HCT116 (cell line): ENCODE measurements at regions not wholly inside any gene's neighbourhood (a gene's known extent, or its start where the extent isn't known, plus 50 kb on each side); places are given as distances from the start of the nearest gene placed in this dataset.

Experiments used
- ATAC-seq: fragments of 200-7000 bp; cut with Tn5 transposase; 2 replicates; pipeline ENCODE4 v1.9.1; 2020; ENCODE audit warnings: mild to moderate bottlenecking, moderate library complexity
- BruUV-seq: library from RNA; stranded (reverse); fragments of 400-500 nt; replicated peaks from 2 replicates; lab custom pipeline; 2021; lab: Mats Ljungman, UMichigan
- CTCF ChIA-PET: fragments of 300-600 bp; sonication (Branson Sonifier 250); formaldehyde crosslinking; loops from one replicate; lab custom pipeline; 2021; ENCODE audit warnings: antibody characterized with exemption; lab: Charles Lee
- POLR2A ChIA-PET: fragments of 300-600, 350-600 bp; sonication (Branson Sonifier 250); formaldehyde crosslinking; loops from one replicate; lab custom pipeline; 2021; ENCODE audit warnings: antibody characterized with exemption; lab: Charles Lee
- RAD21 ChIA-PET, 2 experiments: fragments of 300-600 bp; sonication (Branson Sonifier 250); formaldehyde crosslinking; loops; one replicate each; lab custom pipeline; 2023; ENCODE audit warnings: low total read pairs in 2 of 2; ENCODE audit not compliant: uncharacterized antibody in 2 of 2, unreplicated experiment in 2 of 2, low non-redundant PET in 1 of 2; lab: Charles Lee
- DNase-seq: peaks from one replicate; pipeline ENCODE4 v3.0.0-alpha.2; 2010; ENCODE audit warnings: low read depth, low spot score
- H2AFZ ChIP-seq: fragments of 200-600 bp; shearing (Covaris generic), sonication (generic); 2 replicates; pipeline ENCODE4 v1.6.1; 2017; ENCODE audit warnings: low read depth, mixed run types, mixed read lengths, antibody characterized with exemption, low read length; ENCODE audit not compliant: poor library complexity, severe bottlenecking
- H3K27ac ChIP-seq: 2 replicates; pipeline ENCODE4 v1.5.1; 2012; ENCODE audit warnings: low read depth, low read length
- H3K27me3 ChIP-seq: fragments of 200-600 bp; sonication (generic); 2 replicates; pipeline ENCODE4 v1.6.1; 2016; ENCODE audit warnings: mixed run types, low read length, mixed read lengths; ENCODE audit not compliant: insufficient read depth
- H3K36me3 ChIP-seq, 2 experiments: fragments of 200-500 bp in 1 of 2; fragments of 200-600 bp in 1 of 2; sonication (Bioruptor generic) in 1 of 2; sonication (generic) in 1 of 2; 2 replicates each; pipeline versions ENCODE4 v1.5.1 to v1.6.1; 2014 to 2016; ENCODE audit warnings: low read length in 2 of 2, inconsistent platforms in 1 of 2, mixed read lengths in 1 of 2, mixed run types in 1 of 2; ENCODE audit not compliant: insufficient read depth in 2 of 2, control insufficient read depth in 1 of 2
- H3K4me1 ChIP-seq, 2 experiments: fragments of 200-600 bp in 1 of 2; sonication (generic) in 1 of 2; 2 replicates each; pipeline versions ENCODE4 v1.5.1 to v1.6.1; 2012 to 2017; ENCODE audit warnings: low read length in 2 of 2, inconsistent platforms in 1 of 2, mild to moderate bottlenecking in 1 of 2, mixed read lengths in 1 of 2, mixed run types in 1 of 2, moderate library complexity in 1 of 2; ENCODE audit not compliant: insufficient read depth in 2 of 2, control insufficient read depth in 1 of 2
- H3K4me2 ChIP-seq: fragments of 200-600 bp; sonication (generic); 2 replicates; pipeline ENCODE4 v1.6.1; 2017; ENCODE audit warnings: mixed run types, low read length, mixed read lengths
- H3K4me3 ChIP-seq, 2 experiments: fragments of 200-600 bp in 1 of 2; sonication (generic) in 1 of 2; replicated peaks in 1 of 2; 2 replicates each; pipeline ENCODE4 v1.5.1; 2011 to 2016; ENCODE audit warnings: low read length in 2 of 2, control low read depth in 1 of 2, low read depth in 1 of 2, mild to moderate bottlenecking in 1 of 2, mixed read lengths in 1 of 2, mixed run types in 1 of 2
- H3K79me2 ChIP-seq: fragments of 200-600 bp; sonication (generic); 2 replicates; pipeline ENCODE4 v1.6.1; 2017; ENCODE audit warnings: mild to moderate bottlenecking, mixed run types, low read length, moderate library complexity, mixed read lengths; ENCODE audit not compliant: insufficient read depth
- H3K9ac ChIP-seq: fragments of 200-600 bp; sonication (generic); 2 replicates; pipeline ENCODE4 v1.6.1; 2016; ENCODE audit warnings: low read length, mixed read lengths
- H3K9me2 ChIP-seq: fragments of 200-600 bp; sonication (generic), shearing (Covaris generic); 2 replicates; pipeline ENCODE4 v1.6.1; 2017; ENCODE audit warnings: mixed run types, mild to moderate bottlenecking, moderate library complexity; ENCODE audit not compliant: insufficient read depth
- H3K9me3 ChIP-seq, 2 experiments: fragments of 200-500 bp in 1 of 2; fragments of 200-600 bp in 1 of 2; sonication (Bioruptor generic) in 1 of 2; sonication (generic) in 1 of 2; 2 replicates each; pipeline ENCODE4 v1.6.1; 2014 to 2017; ENCODE audit warnings: low read length in 2 of 2, mixed read lengths in 2 of 2, inconsistent platforms in 1 of 2, low read depth in 1 of 2, mild to moderate bottlenecking in 1 of 2, mixed run types in 1 of 2, moderate library complexity in 1 of 2; ENCODE audit not compliant: control insufficient read depth in 1 of 2, insufficient read depth in 1 of 2
- H4K20me1 ChIP-seq: fragments of 200-600 bp; sonication (generic), shearing (Covaris generic); 2 replicates; pipeline ENCODE4 v1.6.1; 2017; ENCODE audit warnings: mixed run types, mild to moderate bottlenecking, moderate library complexity; ENCODE audit not compliant: insufficient read depth
- CBX3 ChIP-seq: IDR thresholded peaks from 2 replicates; pipeline ENCODE4 v1.6.1; 2012; ENCODE audit warnings: low read depth
- EGR1 ChIP-seq: IDR thresholded peaks from 2 replicates; pipeline ENCODE4 v1.6.1; 2012; ENCODE audit warnings: low read depth
- ELF1 ChIP-seq: IDR thresholded peaks from 2 replicates; pipeline ENCODE4 v1.6.1; 2012; ENCODE audit warnings: low read depth, borderline replicate concordance
- EZH2 ChIP-seq: fragments of 200-600 bp; sonication (generic); IDR thresholded peaks from 2 replicates; pipeline ENCODE4 v1.6.1; 2017; ENCODE audit warnings: antibody characterized with exemption, mixed run types
- EZH2phosphoT487 ChIP-seq: fragments of 200-600 bp; IDR thresholded peaks from 2 replicates; pipeline ENCODE4 v1.6.1; 2018; ENCODE audit warnings: antibody characterized with exemption, borderline replicate concordance
- FOSL1 ChIP-seq: IDR thresholded peaks from 2 replicates; pipeline ENCODE4 v1.6.1; 2012; ENCODE audit warnings: low read depth
- JUND ChIP-seq: IDR thresholded peaks from 2 replicates; pipeline ENCODE4 v1.6.1; 2012
- MAX ChIP-seq: IDR thresholded peaks from 2 replicates; pipeline ENCODE4 v1.6.1; 2012
- POLR2A ChIP-seq: IDR thresholded peaks from 2 replicates; pipeline ENCODE4 v1.7.0; 2011; ENCODE audit warnings: borderline replicate concordance; ENCODE audit not compliant: insufficient read depth, insufficient read length; ENCODE audit errors: extremely low read depth
- POLR2AphosphoS5 ChIP-seq: IDR thresholded peaks from 2 replicates; pipeline ENCODE4 v1.6.1; 2011; ENCODE audit warnings: mild to moderate bottlenecking, low read depth, low read length, moderate library complexity
- RAD21 ChIP-seq: IDR thresholded peaks from 2 replicates; pipeline ENCODE4 v1.6.1; 2012; ENCODE audit warnings: low read depth, mild to moderate bottlenecking
- SIN3A ChIP-seq: IDR thresholded peaks from 2 replicates; pipeline ENCODE4 v1.6.1; 2012; ENCODE audit warnings: low read depth
- SRF ChIP-seq: IDR thresholded peaks from 2 replicates; pipeline ENCODE4 v1.6.1; 2012; ENCODE audit warnings: low read depth
- YY1 ChIP-seq: IDR thresholded peaks from 2 replicates; pipeline ENCODE4 v1.6.1; 2011; ENCODE audit warnings: low read length, low read depth, moderate library complexity, mild to moderate bottlenecking; ENCODE audit not compliant: insufficient replicate concordance; ENCODE audit errors: extremely low read depth
- ZFX ChIP-seq: fragments of 450-650 bp; IDR thresholded peaks from 2 replicates; pipeline ENCODE4 v1.6.1; 2017
- ZNF274 ChIP-seq: fragments of 200-500 bp; sonication (Bioruptor generic); IDR thresholded peaks from 2 replicates; pipeline ENCODE4 v1.6.1; 2014; ENCODE audit warnings: mild to moderate bottlenecking, low read depth, low read length, inconsistent platforms
- intact Hi-C: fragments of 100-400 bp; cut with micrococcal nuclease; formaldehyde crosslinking; loops from 2 replicates; pipeline ENCODE4 v1.10.0; 2022
- TF ChIP-seq, protein P1 (sequence below): IDR thresholded peaks from 2 replicates; pipeline ENCODE4 v1.6.1; 2011; ENCODE audit warnings: mild to moderate bottlenecking, low read length, moderate library complexity; ENCODE audit not compliant: insufficient replicate concordance; ENCODE audit errors: extremely low read depth
- TF ChIP-seq, protein P2 (sequence below), 3 experiments: fragments of 200-600 bp in 1 of 3; sonication (generic) in 1 of 3; IDR thresholded peaks in 2 of 3; conservative IDR thresholded peaks in 1 of 3; 2 replicates each; pipeline ENCODE4 v1.5.1; 2012 to 2017; ENCODE audit warnings: low read depth in 2 of 3, low read length in 2 of 3, antibody characterized with exemption in 1 of 3, borderline replicate concordance in 1 of 3, control low read depth in 1 of 3, mild to moderate bottlenecking in 1 of 3, mixed read lengths in 1 of 3, mixed run types in 1 of 3, moderate library complexity in 1 of 3; ENCODE audit not compliant: insufficient read depth in 1 of 3
- TF ChIP-seq, protein P3 (sequence below): IDR thresholded peaks from 2 replicates; pipeline ENCODE4 v1.6.1; 2012; ENCODE audit warnings: low read depth
- TF ChIP-seq, protein P4 (sequence below): IDR thresholded peaks from 2 replicates; pipeline ENCODE4 v1.6.1; 2012

GRCh38 chr12:131404705-131405104, 306.2 kb upstream of the SFSWAP start:
- Histone ChIP-seq H3K36me3 (no peaks in the 10 kb centered on the region), H3K9me2 (no peaks in the 10 kb centered on the region), H3K4me2 (no peak overlapping the region), H2AFZ (no peak overlapping the region), H3K27ac (no peak overlapping the region), H3K79me2 (no peaks in the 10 kb centered on the region), H3K4me1 (peaks cover 7 to 11% of the 10 kb centered on the region in 2 experiments; a peak in 3 of 4 replicates), H3K27me3 (peaks cover 29% of the 10 kb centered on the region), H3K9me3 (no peaks in the 10 kb centered on the region), H3K9ac (no peak overlapping the region), H4K20me1 (no peaks in the 10 kb centered on the region), H3K4me3 (no peak overlapping the region)
- ChIA-PET CTCF (no interaction called here), POLR2A (no interaction called here), RAD21 (no interaction called here)
- BruUV-seq = no TSS peak
- intact Hi-C loops = no loop called here
- no peak for ATAC-seq
- no peak for DNase-seq
- no peak for TF ChIP-seq EGR1
- TF ChIP-seq, protein P1, sequence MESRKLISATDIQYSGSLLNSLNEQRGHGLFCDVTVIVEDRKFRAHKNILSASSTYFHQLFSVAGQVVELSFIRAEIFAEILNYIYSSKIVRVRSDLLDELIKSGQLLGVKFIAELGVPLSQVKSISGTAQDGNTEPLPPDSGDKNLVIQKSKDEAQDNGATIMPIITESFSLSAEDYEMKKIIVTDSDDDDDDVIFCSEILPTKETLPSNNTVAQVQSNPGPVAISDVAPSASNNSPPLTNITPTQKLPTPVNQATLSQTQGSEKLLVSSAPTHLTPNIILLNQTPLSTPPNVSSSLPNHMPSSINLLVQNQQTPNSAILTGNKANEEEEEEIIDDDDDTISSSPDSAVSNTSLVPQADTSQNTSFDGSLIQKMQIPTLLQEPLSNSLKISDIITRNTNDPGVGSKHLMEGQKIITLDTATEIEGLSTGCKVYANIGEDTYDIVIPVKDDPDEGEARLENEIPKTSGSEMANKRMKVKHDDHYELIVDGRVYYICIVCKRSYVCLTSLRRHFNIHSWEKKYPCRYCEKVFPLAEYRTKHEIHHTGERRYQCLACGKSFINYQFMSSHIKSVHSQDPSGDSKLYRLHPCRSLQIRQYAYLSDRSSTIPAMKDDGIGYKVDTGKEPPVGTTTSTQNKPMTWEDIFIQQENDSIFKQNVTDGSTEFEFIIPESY = no peak
- TF ChIP-seq FOSL1 = no peak
- no peak for TF ChIP-seq EZH2
- no peak for TF ChIP-seq RAD21
- TF ChIP-seq ELF1 = no peak
- TF ChIP-seq JUND = no peak
- TF ChIP-seq CBX3 = no peak
- no peak for TF ChIP-seq MAX
- TF ChIP-seq POLR2AphosphoS5 = no peak
- TF ChIP-seq, protein P2, sequence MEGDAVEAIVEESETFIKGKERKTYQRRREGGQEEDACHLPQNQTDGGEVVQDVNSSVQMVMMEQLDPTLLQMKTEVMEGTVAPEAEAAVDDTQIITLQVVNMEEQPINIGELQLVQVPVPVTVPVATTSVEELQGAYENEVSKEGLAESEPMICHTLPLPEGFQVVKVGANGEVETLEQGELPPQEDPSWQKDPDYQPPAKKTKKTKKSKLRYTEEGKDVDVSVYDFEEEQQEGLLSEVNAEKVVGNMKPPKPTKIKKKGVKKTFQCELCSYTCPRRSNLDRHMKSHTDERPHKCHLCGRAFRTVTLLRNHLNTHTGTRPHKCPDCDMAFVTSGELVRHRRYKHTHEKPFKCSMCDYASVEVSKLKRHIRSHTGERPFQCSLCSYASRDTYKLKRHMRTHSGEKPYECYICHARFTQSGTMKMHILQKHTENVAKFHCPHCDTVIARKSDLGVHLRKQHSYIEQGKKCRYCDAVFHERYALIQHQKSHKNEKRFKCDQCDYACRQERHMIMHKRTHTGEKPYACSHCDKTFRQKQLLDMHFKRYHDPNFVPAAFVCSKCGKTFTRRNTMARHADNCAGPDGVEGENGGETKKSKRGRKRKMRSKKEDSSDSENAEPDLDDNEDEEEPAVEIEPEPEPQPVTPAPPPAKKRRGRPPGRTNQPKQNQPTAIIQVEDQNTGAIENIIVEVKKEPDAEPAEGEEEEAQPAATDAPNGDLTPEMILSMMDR (IDR thresholded peaks at IDR 0.05 in 2 of 3, conservative IDR thresholded peaks at IDR 0.05 in 1 of 3; ENCODE audit: borderline replicate concordance in 1 of 3, insufficient read depth in 1 of 3, low read depth in 2 of 3, low read length in 2 of 3) = no peak
- TF ChIP-seq ZFX = no peak
- TF ChIP-seq ZNF274 = no peak
- TF ChIP-seq SIN3A = no peak
- TF ChIP-seq POLR2A = no peak
- no peak for TF ChIP-seq YY1
- TF ChIP-seq, protein P3, sequence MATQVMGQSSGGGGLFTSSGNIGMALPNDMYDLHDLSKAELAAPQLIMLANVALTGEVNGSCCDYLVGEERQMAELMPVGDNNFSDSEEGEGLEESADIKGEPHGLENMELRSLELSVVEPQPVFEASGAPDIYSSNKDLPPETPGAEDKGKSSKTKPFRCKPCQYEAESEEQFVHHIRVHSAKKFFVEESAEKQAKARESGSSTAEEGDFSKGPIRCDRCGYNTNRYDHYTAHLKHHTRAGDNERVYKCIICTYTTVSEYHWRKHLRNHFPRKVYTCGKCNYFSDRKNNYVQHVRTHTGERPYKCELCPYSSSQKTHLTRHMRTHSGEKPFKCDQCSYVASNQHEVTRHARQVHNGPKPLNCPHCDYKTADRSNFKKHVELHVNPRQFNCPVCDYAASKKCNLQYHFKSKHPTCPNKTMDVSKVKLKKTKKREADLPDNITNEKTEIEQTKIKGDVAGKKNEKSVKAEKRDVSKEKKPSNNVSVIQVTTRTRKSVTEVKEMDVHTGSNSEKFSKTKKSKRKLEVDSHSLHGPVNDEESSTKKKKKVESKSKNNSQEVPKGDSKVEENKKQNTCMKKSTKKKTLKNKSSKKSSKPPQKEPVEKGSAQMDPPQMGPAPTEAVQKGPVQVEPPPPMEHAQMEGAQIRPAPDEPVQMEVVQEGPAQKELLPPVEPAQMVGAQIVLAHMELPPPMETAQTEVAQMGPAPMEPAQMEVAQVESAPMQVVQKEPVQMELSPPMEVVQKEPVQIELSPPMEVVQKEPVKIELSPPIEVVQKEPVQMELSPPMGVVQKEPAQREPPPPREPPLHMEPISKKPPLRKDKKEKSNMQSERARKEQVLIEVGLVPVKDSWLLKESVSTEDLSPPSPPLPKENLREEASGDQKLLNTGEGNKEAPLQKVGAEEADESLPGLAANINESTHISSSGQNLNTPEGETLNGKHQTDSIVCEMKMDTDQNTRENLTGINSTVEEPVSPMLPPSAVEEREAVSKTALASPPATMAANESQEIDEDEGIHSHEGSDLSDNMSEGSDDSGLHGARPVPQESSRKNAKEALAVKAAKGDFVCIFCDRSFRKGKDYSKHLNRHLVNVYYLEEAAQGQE = no peak
- TF ChIP-seq, protein P4, sequence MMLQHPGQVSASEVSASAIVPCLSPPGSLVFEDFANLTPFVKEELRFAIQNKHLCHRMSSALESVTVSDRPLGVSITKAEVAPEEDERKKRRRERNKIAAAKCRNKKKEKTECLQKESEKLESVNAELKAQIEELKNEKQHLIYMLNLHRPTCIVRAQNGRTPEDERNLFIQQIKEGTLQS = no peak
- TF ChIP-seq EZH2phosphoT487 = no peak
- no peak for TF ChIP-seq SRF
- TF ChIP-seq, all 23 proteins: peak for 0
